ENCODE measurements at regions not wholly inside any gene's neighbourhood (a gene's known extent, or its start where the extent isn't known, plus 50 kb on each side); places are given as distances from the start of the nearest gene placed in this dataset.

- no peaks in the 10 kb centered on the region for H3K9me2 ChIP-seq (ENCODE audit: insufficient read depth, low read length)
- no peaks in the 10 kb centered on the region for H4K20me1 ChIP-seq (ENCODE audit: insufficient read depth)
- H3K79me2 ChIP-seq (replicated peaks; ENCODE audit: insufficient read depth, low read length), result no peaks in the 10 kb centered on the region
- H3K27me3 ChIP-seq (ENCODE audit: insufficient read depth, low read depth, low read length), result no peaks in the 10 kb centered on the region
- no peak overlapping the region for H3K27ac ChIP-seq (ENCODE audit: low read length)
- no peak for TF ChIP-seq SMC3 (conservative IDR thresholded peaks at IDR 0.05; ENCODE audit: poor library complexity)
- no peak for TF ChIP-seq RAD21 (conservative IDR thresholded peaks at IDR 0.05)
- TF ChIP-seq TAF1 (IDR thresholded peaks at IDR 0.05; ENCODE audit: low read depth), result no peak
- no peak for TF ChIP-seq MXI1 (conservative IDR thresholded peaks at IDR 0.05; ENCODE audit: poor library complexity, severe bottlenecking)
- TF ChIP-seq EZH2 (IDR thresholded peaks at IDR 0.05; ENCODE audit: borderline replicate concordance, insufficient read depth, low read length, poor library complexity, severe bottlenecking), result no peak
- no peak for TF ChIP-seq REST (IDR thresholded peaks at IDR 0.05; ENCODE audit: borderline replicate concordance)
- TF ChIP-seq CTCF (IDR thresholded peaks at IDR 0.05; ENCODE audit: poor library complexity, severe bottlenecking), result no peak
- TF ChIP-seq POLR2AphosphoS5 (IDR thresholded peaks at IDR 0.05), result no peak
- no peak for TF ChIP-seq EP300 (conservative IDR thresholded peaks at IDR 0.05; ENCODE audit: poor library complexity, severe bottlenecking)
- no peaks in the 10 kb centered on the region for H3K9me3 ChIP-seq (ENCODE audit: low read length)
- H3F3A ChIP-seq (ENCODE audit: insufficient read depth, low read length, poor library complexity, severe bottlenecking), result no peaks in the 10 kb centered on the region
- H3K9ac ChIP-seq (ENCODE audit: low read length), result no peak overlapping the region
- no peak overlapping the region for H3K4me2 ChIP-seq (ENCODE audit: low read length)
- no peak overlapping the region for H3K4me3 ChIP-seq (ENCODE audit: low read length)
- H2AFZ ChIP-seq (ENCODE audit: low read depth, low read length), result no peak overlapping the region
- no peaks in the 10 kb centered on the region for H3K36me3 ChIP-seq (ENCODE audit: insufficient read depth, low read length)
Observed at GRCh38 chr12:74066476-74066875, 471.2 kb upstream of the ATXN7L3B start.

- TF ChIP-seq EP300 (conservative IDR thresholded peaks at IDR 0.05; ENCODE audit: poor library complexity, severe bottlenecking) (no peak), POLR2AphosphoS5 (IDR thresholded peaks at IDR 0.05) (no peak), TAF1 (IDR thresholded peaks at IDR 0.05; ENCODE audit: low read depth) (no peak), CTCF (IDR thresholded peaks at IDR 0.05; ENCODE audit: poor library complexity, severe bottlenecking) (no peak), EZH2 (IDR thresholded peaks at IDR 0.05; ENCODE audit: borderline replicate concordance, insufficient read depth, low read length, poor library complexity, severe bottlenecking) (no peak), MXI1 (conservative IDR thresholded peaks at IDR 0.05; ENCODE audit: poor library complexity, severe bottlenecking) (no peak), SMC3 (conservative IDR thresholded peaks at IDR 0.05; ENCODE audit: poor library complexity) (no peak), RAD21 (conservative IDR thresholded peaks at IDR 0.05) (no peak)
- no peaks in the 10 kb centered on the region for H4K20me1 ChIP-seq (ENCODE audit: insufficient read depth)
- no peaks in the 10 kb centered on the region for H3K9me3 ChIP-seq (ENCODE audit: low read length)
- no peaks in the 10 kb centered on the region for H3K9me2 ChIP-seq (ENCODE audit: insufficient read depth, low read length)
- no peaks in the 10 kb centered on the region for H3F3A ChIP-seq (ENCODE audit: insufficient read depth, low read length, poor library complexity, severe bottlenecking)
- H3K27me3 ChIP-seq (ENCODE audit: insufficient read depth, low read depth, low read length), result no peaks in the 10 kb centered on the region
- no peak overlapping the region for H3K4me3 ChIP-seq (ENCODE audit: low read length)
- no peaks in the 10 kb centered on the region for H3K79me2 ChIP-seq (replicated peaks; ENCODE audit: insufficient read depth, low read length)
- no peak overlapping the region for H3K4me2 ChIP-seq (ENCODE audit: low read length)
- H3K27ac ChIP-seq (ENCODE audit: low read length), result no peak overlapping the region
- H3K9ac ChIP-seq (ENCODE audit: low read length), result no peak overlapping the region
- H2AFZ ChIP-seq (ENCODE audit: low read depth, low read length), result no peak overlapping the region
- no peaks in the 10 kb centered on the region for H3K36me3 ChIP-seq (ENCODE audit: insufficient read depth, low read length)
Observed at GRCh38 chr12:74071182-74071581, 466.5 kb upstream of the ATXN7L3B start.

Measured in neural cell (in vitro differentiated cells).